ENCODE measurements at regions not wholly inside any gene's neighbourhood (a gene's known extent, or its start where the extent isn't known, plus 50 kb on each side); places are given as distances from the start of the nearest gene placed in this dataset.
"Not testable (repeated sequence)": the region's sequence is repeated elsewhere in the genome, so short reads cannot be mapped to it uniquely, and the experiment has no call there.

DNA sequence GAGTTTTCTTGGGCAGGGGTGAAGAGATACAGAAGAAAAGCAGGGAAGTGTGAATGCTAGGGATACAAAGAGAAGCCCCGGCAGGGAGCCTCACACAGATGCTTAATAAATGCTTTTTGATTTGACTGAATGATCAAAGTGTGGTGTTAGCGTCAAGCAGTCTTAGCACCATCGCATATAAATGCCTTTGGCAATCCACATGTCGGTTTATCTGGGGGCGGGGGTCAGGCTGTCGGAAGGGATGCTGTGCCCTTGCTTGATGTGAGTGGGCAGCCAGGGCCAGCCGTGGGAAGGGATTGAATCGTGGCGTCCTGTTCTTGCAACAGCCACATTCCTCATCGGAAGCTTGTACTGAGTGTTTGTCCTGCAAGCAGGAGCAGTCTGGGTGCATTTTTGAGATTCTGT is 173.1 kb downstream of the LACC1 start:
- CTCF ChIA-PET = interaction anchor here (0.9 to 1.8 kb wide), 5 partner anchors 9 to 385 kb away, joined by 3 to 29 read pairs (median 4); no protein-coding TSS in a partner anchor

GRCh38 chr13:44053208-44053607 is 173.5 kb downstream of the LACC1 start:
- no peak overlapping the region for H3K4me3 ChIP-seq (ENCODE audit: low read depth, low read length)
- no peak for TF ChIP-seq CTCF (IDR thresholded peaks at IDR 0.05; ENCODE audit: insufficient read depth, low read length, missing control alignments)
- DNase-seq (ENCODE audit: low read depth, low spot score) = no peak
- POLR2A ChIA-PET = no interaction called here
- CTCF ChIA-PET = interaction anchor here (0.9 to 1.0 kb wide), 2 partner anchors 148 to 385 kb away, joined by 3 read pairs; no protein-coding TSS in a partner anchor

More for the DNA sequence above, 173.1 kb downstream of the LACC1 start:
- no peak overlapping the region for H3K4me3 ChIP-seq (ENCODE audit: low read depth, low read length)
- POLR2A ChIA-PET = no interaction called here
- TF ChIP-seq CTCF (IDR thresholded peaks at IDR 0.05; ENCODE audit: insufficient read depth, low read length, missing control alignments) = no peak
- DNase-seq (ENCODE audit: low read depth, low spot score) = no peak

DNA sequence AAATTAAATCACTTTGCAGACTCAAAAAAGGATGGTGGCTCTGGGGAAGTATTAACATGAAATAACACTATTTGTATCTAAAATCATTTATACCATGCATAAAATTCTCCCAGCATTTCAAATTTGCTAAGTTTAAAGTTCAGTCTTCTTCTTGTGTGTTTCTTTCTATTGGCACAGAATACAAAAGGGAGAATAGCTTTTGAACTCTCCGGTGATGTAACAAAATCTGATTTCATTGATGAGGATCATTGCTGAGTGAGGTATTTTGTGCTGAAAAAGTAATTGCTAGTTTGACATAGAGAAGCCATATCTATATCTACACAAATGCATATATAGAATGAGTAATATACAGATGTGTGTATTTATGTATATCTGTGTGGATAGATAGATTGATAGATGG is 174.8 kb downstream of the LACC1 start:
- no peak for DNase-seq (ENCODE audit: low read depth, low spot score)
- TF ChIP-seq CTCF (IDR thresholded peaks at IDR 0.05; ENCODE audit: insufficient read depth, low read length, missing control alignments) = no peak
- no peak overlapping the region for H3K4me3 ChIP-seq (ENCODE audit: low read depth, low read length)
- CTCF ChIA-PET = no interaction called here
- POLR2A ChIA-PET = no interaction called here

- CTCF ChIA-PET; POLR2A ChIA-PET; DNase-seq (ENCODE audit: low read depth, low spot score); H3K4me3 ChIP-seq (ENCODE audit: low read depth, low read length): not testable (repeated sequence)
Observed at GRCh38 chr13:44055681-44056080, 176.0 kb downstream of the LACC1 start.

DNA sequence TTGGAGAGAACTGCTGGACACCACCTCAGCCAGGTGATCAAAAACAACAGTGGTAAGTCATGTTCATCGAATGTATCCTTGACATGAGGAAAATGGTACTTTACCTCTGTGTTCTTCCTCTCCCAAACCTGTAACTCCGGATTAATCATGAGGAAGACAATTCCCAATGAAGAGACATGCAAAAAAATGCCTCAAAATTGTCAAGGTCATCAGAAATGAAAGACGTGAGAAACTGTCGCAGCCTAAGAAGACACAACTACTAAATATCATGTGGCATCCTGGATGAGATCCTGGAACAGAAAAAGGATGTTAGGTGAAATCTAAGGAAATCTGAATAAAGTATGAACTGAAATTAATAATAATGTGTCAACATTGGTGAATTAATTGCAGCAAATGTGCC is 178.4 kb downstream of the LACC1 start:
- no peak overlapping the region for H3K4me3 ChIP-seq (ENCODE audit: low read depth, low read length)
- ChIA-PET CTCF (interaction anchor here (1.4 kb wide), 1 partner anchor 379 kb away, joined by 5 read pairs; no protein-coding TSS in a partner anchor), POLR2A (no interaction called here)
- DNase-seq (ENCODE audit: low read depth, low spot score) = no peak
- TF ChIP-seq CTCF (IDR thresholded peaks at IDR 0.05; ENCODE audit: insufficient read depth, low read length, missing control alignments) = no peak

- ChIA-PET CTCF (interaction anchor here (0.6 to 1.4 kb wide), 2 partner anchors 133 to 378 kb away, joined by 3 to 5 read pairs; no protein-coding TSS in a partner anchor), POLR2A (interaction anchor here (0.6 kb wide), 1 partner anchor 377 kb away, joined by 3 read pairs; no protein-coding TSS in a partner anchor)
- no peak overlapping the region for H3K4me3 ChIP-seq (ENCODE audit: low read depth, low read length)
- no peak for DNase-seq (ENCODE audit: low read depth, low spot score)
- TF ChIP-seq CTCF (IDR thresholded peaks at IDR 0.05; ENCODE audit: insufficient read depth, low read length, missing control alignments) = no peak
Observed at GRCh38 chr13:44058624-44059215, 179.0 kb downstream of the LACC1 start.

GRCh38 chr13:44061876-44062275 is 182.2 kb downstream of the LACC1 start:
- ChIA-PET CTCF (interaction anchor here (1.3 to 1.6 kb wide), 3 partner anchors 10 to 376 kb away, joined by 4 to 6 read pairs (median 4); no protein-coding TSS in a partner anchor), POLR2A (no interaction called here)
- DNase-seq (ENCODE audit: low read depth, low spot score) = no peak
- TF ChIP-seq CTCF (IDR thresholded peaks at IDR 0.05; ENCODE audit: insufficient read depth, low read length, missing control alignments) = no peak
- H3K4me3 ChIP-seq (ENCODE audit: low read depth, low read length) = no peak overlapping the region

Data from AG04449 (cell line).